ENCODE measurements at regions not wholly inside any gene's neighbourhood (a gene's known extent, or its start where the extent isn't known, plus 50 kb on each side); places are given as distances from the start of the nearest gene placed in this dataset.

- H3K9me3 Mint-ChIP-seq = peaks cover 3% of the 10 kb centered on the region
- CTCF ChIA-PET = interaction anchor here (0.6 kb wide), 1 partner anchor 26 kb away, joined by 3 read pairs; no protein-coding TSS in a partner anchor
- TF ChIP-seq CTCF (IDR thresholded peaks at IDR 0.05) = no peak
- no peak overlapping the region for H3K27ac Mint-ChIP-seq
- intact Hi-C loops (cut with micrococcal nuclease) = no loop called here
- no peak for ATAC-seq (ENCODE audit: low read depth)
- no peaks in the 10 kb centered on the region for H3K27me3 Mint-ChIP-seq
- H3K4me1 Mint-ChIP-seq = no peaks in the 10 kb centered on the region
- no peaks in the 10 kb centered on the region for H3K36me3 Mint-ChIP-seq (ENCODE audit: low read depth)
- no peak for DNase-seq
- POLR2A ChIA-PET = no interaction called here
- H3K4me3 Mint-ChIP-seq = no peak overlapping the region
Observed at GRCh38 chr6:115643762-115644161, 416.9 kb downstream of the FRK start.

GRCh38 chr6:115634887-115635286 is 425.8 kb downstream of the FRK start:
- ATAC-seq (ENCODE audit: low read depth) = no peak
- Mint-ChIP-seq H3K27ac (no peak overlapping the region), H3K9me3 (no peaks in the 10 kb centered on the region), H3K27me3 (no peaks in the 10 kb centered on the region), H3K36me3 (ENCODE audit: low read depth) (no peaks in the 10 kb centered on the region), H3K4me1 (no peaks in the 10 kb centered on the region), H3K4me3 (no peak overlapping the region)
- CTCF ChIA-PET = no interaction called here
- no peak for TF ChIP-seq CTCF (IDR thresholded peaks at IDR 0.05)
- DNase-seq = no peak
- POLR2A ChIA-PET = no interaction called here
- intact Hi-C loops (cut with micrococcal nuclease) = no loop called here

GRCh38 chr6:115634131-115634530 is 426.6 kb downstream of the FRK start:
- CTCF ChIA-PET = no interaction called here
- H3K4me3 Mint-ChIP-seq = no peak overlapping the region

GRCh38 chr6:115631028-115631427 is 429.7 kb downstream of the FRK start:
- no peak overlapping the region for H3K4me3 Mint-ChIP-seq
- no peaks in the 10 kb centered on the region for H3K9me3 Mint-ChIP-seq
- intact Hi-C loops (cut with micrococcal nuclease) = no loop called here
- H3K36me3 Mint-ChIP-seq (ENCODE audit: low read depth) = no peaks in the 10 kb centered on the region
- H3K4me1 Mint-ChIP-seq = no peaks in the 10 kb centered on the region
- H3K27ac Mint-ChIP-seq = no peak overlapping the region
- no peaks in the 10 kb centered on the region for H3K27me3 Mint-ChIP-seq
- POLR2A ChIA-PET = no interaction called here
- DNase-seq (no peak), ATAC-seq (ENCODE audit: low read depth) (no peak)
- no peak for TF ChIP-seq CTCF (IDR thresholded peaks at IDR 0.05)
- CTCF ChIA-PET = no interaction called here

More at GRCh38 chr6:115634131-115634530, 426.6 kb downstream of the FRK start:
- DNase-seq (no peak), ATAC-seq (ENCODE audit: low read depth) (no peak)
- no peaks in the 10 kb centered on the region for H3K4me1 Mint-ChIP-seq
- no peaks in the 10 kb centered on the region for H3K27me3 Mint-ChIP-seq
- POLR2A ChIA-PET = no interaction called here
- intact Hi-C loops (cut with micrococcal nuclease) = no loop called here
- H3K27ac Mint-ChIP-seq = no peak overlapping the region
- no peaks in the 10 kb centered on the region for H3K36me3 Mint-ChIP-seq (ENCODE audit: low read depth)
- no peaks in the 10 kb centered on the region for H3K9me3 Mint-ChIP-seq
- no peak for TF ChIP-seq CTCF (IDR thresholded peaks at IDR 0.05)

GRCh38 chr6:115630424-115631024 is 430.2 kb downstream of the FRK start:
- TF ChIP-seq CTCF (IDR thresholded peaks at IDR 0.05) = no peak
- Mint-ChIP-seq H3K9me3 (no peaks in the 10 kb centered on the region), H3K4me3 (no peak overlapping the region), H3K4me1 (no peaks in the 10 kb centered on the region), H3K27me3 (no peaks in the 10 kb centered on the region), H3K27ac (no peak overlapping the region), H3K36me3 (ENCODE audit: low read depth) (no peaks in the 10 kb centered on the region)
- POLR2A ChIA-PET = no interaction called here
- CTCF ChIA-PET = no interaction called here
- intact Hi-C loops (cut with micrococcal nuclease) = no loop called here
- DNase-seq = no peak
- no peak for ATAC-seq (ENCODE audit: low read depth)
